Tibial artery (tissue), 4 donors: ENCODE measurements at regions not wholly inside any gene's neighbourhood (a gene's known extent, or its start where the extent isn't known, plus 50 kb on each side); places are given as distances from the start of the nearest gene placed in this dataset.

Experiments
- DNase-seq, 2 donors: peaks; one replicate each; pipeline ENCODE4 v3.0.0-alpha.2; 2019
- H3K27ac ChIP-seq, 2 donors: fragments of 200-600 bp; sonication (generic) in 1 of 2; 1 replicate in 1 of 2; 2 replicates in 1 of 2; pipeline ENCODE4 v1.5.1; 2018 to 2019; ENCODE audit warnings: mild to moderate bottlenecking in 1 of 2
- H3K27me3 ChIP-seq, 2 donors: fragments of 200-600 bp; sonication (generic) in 1 of 2; one replicate each; pipeline versions ENCODE4 v1.5.1 to v1.6.0; 2016 to 2019
- H3K36me3 ChIP-seq, 3 donors: fragments of 200-600 bp; sonication (generic) in 2 of 3; one replicate each; pipeline ENCODE4 v1.5.1; 2016 to 2019; ENCODE audit warnings: mild to moderate bottlenecking in 2 of 3
- H3K4me1 ChIP-seq, 4 donors: fragments of 200-600 bp; sonication (generic) in 2 of 4; 1 replicate in 3 of 4; 2 replicates in 1 of 4; pipeline ENCODE4 v1.5.1; 2016 to 2019
- H3K4me3 ChIP-seq, 2 donors: fragments of 200-600 bp; sonication (generic) in 1 of 2; 1 replicate in 1 of 2; 2 replicates in 1 of 2; pipeline ENCODE4 v1.5.1; 2018 to 2019; ENCODE audit warnings: mild to moderate bottlenecking in 2 of 2
- H3K9me3 ChIP-seq, 3 donors: fragments of 200-600 bp; sonication (generic) in 1 of 3; one replicate each; pipeline ENCODE4 v1.5.1; 2016 to 2019
- CTCF ChIP-seq, 2 experiments: fragments of 200-600 bp in 1 of 2; fragments of 450-650 bp in 1 of 2; IDR thresholded peaks; one replicate each; pipeline ENCODE4 v1.5.1; 2017 to 2019; ENCODE audit warnings: antibody characterized with exemption in 2 of 2, mild to moderate bottlenecking in 1 of 2, moderate library complexity in 1 of 2
- intact Hi-C: fragments of 100-400 bp; cut with DNase I; formaldehyde crosslinking; loops from one replicate; pipeline ENCODE4 v1.15.0; 2023; ENCODE audit warnings: low total_unique reads

- intact Hi-C loops = no loop called here
- Histone ChIP-seq H3K36me3 (no peaks in the 10 kb centered on the region), H3K4me1 (no peaks in the 10 kb centered on the region), H3K27ac (no peak overlapping the region), H3K4me3 (no peak overlapping the region), H3K9me3 (no peaks in the 10 kb centered on the region), H3K27me3 (no peaks in the 10 kb centered on the region)
- no peak for DNase-seq
- no peak for TF ChIP-seq CTCF (IDR thresholded peaks at IDR 0.05)
Observed at GRCh38 chr10:84994722-84995121, 666.3 kb downstream of the CCSER2 start.

GRCh38 chr10:84996580-84996979 lies 668.2 kb downstream of the CCSER2 start:
- intact Hi-C loops = no loop called here
- Histone ChIP-seq H3K27ac (no peak overlapping the region), H3K4me1 (no peaks in the 10 kb centered on the region), H3K9me3 (no peaks in the 10 kb centered on the region), H3K36me3 (no peaks in the 10 kb centered on the region), H3K27me3 (no peaks in the 10 kb centered on the region), H3K4me3 (no peak overlapping the region)
- no peak for TF ChIP-seq CTCF (IDR thresholded peaks at IDR 0.05)
- DNase-seq = no peak

GRCh38 chr10:84997870-84998269 lies 669.5 kb downstream of the CCSER2 start:
- Histone ChIP-seq H3K4me3 (no peak overlapping the region), H3K4me1 (no peaks in the 10 kb centered on the region), H3K27me3 (no peaks in the 10 kb centered on the region), H3K9me3 (no peaks in the 10 kb centered on the region), H3K36me3 (no peaks in the 10 kb centered on the region), H3K27ac (no peak overlapping the region)
- DNase-seq = no peak
- TF ChIP-seq CTCF (IDR thresholded peaks at IDR 0.05) = no peak
- intact Hi-C loops = no loop called here

- no peak overlapping the region for H3K27ac ChIP-seq
- DNase-seq = no peak
- no peaks in the 10 kb centered on the region for H3K36me3 ChIP-seq
- no peak overlapping the region for H3K4me3 ChIP-seq
- TF ChIP-seq CTCF (IDR thresholded peaks at IDR 0.05) = no peak
- H3K4me1 ChIP-seq = no peaks in the 10 kb centered on the region
- intact Hi-C loops = no loop called here
- no peaks in the 10 kb centered on the region for H3K27me3 ChIP-seq
- no peaks in the 10 kb centered on the region for H3K9me3 ChIP-seq
Observed at GRCh38 chr10:84999929-85000328, 671.5 kb downstream of the CCSER2 start.

GRCh38 chr10:85003083-85003482 lies 674.7 kb downstream of the CCSER2 start:
- no peaks in the 10 kb centered on the region for H3K9me3 ChIP-seq
- H3K27ac ChIP-seq = no peak overlapping the region
- no peak overlapping the region for H3K4me3 ChIP-seq
- no peaks in the 10 kb centered on the region for H3K4me1 ChIP-seq
- no peak for DNase-seq
- intact Hi-C loops = no loop called here
- H3K27me3 ChIP-seq = no peaks in the 10 kb centered on the region
- no peak for TF ChIP-seq CTCF (IDR thresholded peaks at IDR 0.05)
- no peaks in the 10 kb centered on the region for H3K36me3 ChIP-seq

- H3K27ac ChIP-seq = no peak overlapping the region
- H3K4me3 ChIP-seq = no peak overlapping the region
- H3K4me1 ChIP-seq = no peaks in the 10 kb centered on the region
- DNase-seq = no peak
- intact Hi-C loops = no loop called here
- TF ChIP-seq CTCF (IDR thresholded peaks at IDR 0.05) = no peak
- no peaks in the 10 kb centered on the region for H3K36me3 ChIP-seq
- H3K27me3 ChIP-seq = no peaks in the 10 kb centered on the region
- no peaks in the 10 kb centered on the region for H3K9me3 ChIP-seq
Observed at GRCh38 chr10:85008488-85009184, 680.2 kb downstream of the CCSER2 start.
